ENCODE measurements at regions not wholly inside any gene's neighbourhood (a gene's known extent, or its start where the extent isn't known, plus 50 kb on each side); places are given as distances from the start of the nearest gene placed in this dataset.

GRCh38 chr14:96945721-96946120 is 148.5 kb downstream of the VRK1 start:
- no peaks in the 10 kb centered on the region for H3K36me3 Mint-ChIP-seq (ENCODE audit: low read depth)
- H3K27me3 Mint-ChIP-seq (ENCODE audit: insufficient read depth), result no peaks in the 10 kb centered on the region
- peaks cover 37% of the 10 kb centered on the region for H3K9me3 Mint-ChIP-seq
- H3K27ac Mint-ChIP-seq, result no peak overlapping the region
- no peak for TF ChIP-seq CTCF (IDR thresholded peaks at IDR 0.05)
- no peak overlapping the region for H3K4me3 Mint-ChIP-seq
- DNase-seq, result no peak
- no peaks in the 10 kb centered on the region for H3K4me1 Mint-ChIP-seq (ENCODE audit: low read depth)

- TF ChIP-seq CTCF (IDR thresholded peaks at IDR 0.05), result no peak
- Mint-ChIP-seq H3K4me1 (ENCODE audit: low read depth) (no peaks in the 10 kb centered on the region), H3K9me3 (peaks cover 27% of the 10 kb centered on the region), H3K27ac (no peak overlapping the region), H3K36me3 (ENCODE audit: low read depth) (peaks cover 5% of the 10 kb centered on the region), H3K4me3 (no peak overlapping the region), H3K27me3 (ENCODE audit: insufficient read depth) (peaks cover 6% of the 10 kb centered on the region)
- DNase-seq, result no peak
Measured at GRCh38 chr14:96949594-96949993, 152.4 kb downstream of the VRK1 start.

GRCh38 chr14:96951511-96951910 is 154.3 kb downstream of the VRK1 start:
- DNase-seq, result no peak
- Mint-ChIP-seq H3K27me3 (ENCODE audit: insufficient read depth) (peaks cover 6% of the 10 kb centered on the region), H3K4me3 (no peak overlapping the region), H3K4me1 (ENCODE audit: low read depth) (no peaks in the 10 kb centered on the region), H3K27ac (no peak overlapping the region), H3K9me3 (peaks cover 15% of the 10 kb centered on the region), H3K36me3 (ENCODE audit: low read depth) (peaks cover 5% of the 10 kb centered on the region)
- no peak for TF ChIP-seq CTCF (IDR thresholded peaks at IDR 0.05)

- no peak for DNase-seq
- H3K4me3 Mint-ChIP-seq, result no peak overlapping the region
- H3K27me3 Mint-ChIP-seq (ENCODE audit: insufficient read depth), result peaks cover 8% of the 10 kb centered on the region
- TF ChIP-seq CTCF (IDR thresholded peaks at IDR 0.05), result no peak
- no peaks in the 10 kb centered on the region for H3K4me1 Mint-ChIP-seq (ENCODE audit: low read depth)
- no peak overlapping the region for H3K27ac Mint-ChIP-seq
- peaks cover 5% of the 10 kb centered on the region for H3K36me3 Mint-ChIP-seq (ENCODE audit: low read depth)
- H3K9me3 Mint-ChIP-seq, result peaks cover 19% of the 10 kb centered on the region
Measured at GRCh38 chr14:96953087-96953874, 156.1 kb downstream of the VRK1 start.

- Mint-ChIP-seq H3K27me3 (ENCODE audit: insufficient read depth) (peaks cover 8% of the 10 kb centered on the region), H3K27ac (no peak overlapping the region), H3K9me3 (peaks cover 16% of the 10 kb centered on the region), H3K4me3 (no peak overlapping the region), H3K36me3 (ENCODE audit: low read depth) (peaks cover 5% of the 10 kb centered on the region), H3K4me1 (ENCODE audit: low read depth) (no peaks in the 10 kb centered on the region)
- no peak for TF ChIP-seq CTCF (IDR thresholded peaks at IDR 0.05)
- DNase-seq, result no peak
Measured at GRCh38 chr14:96953875-96954185, 156.6 kb downstream of the VRK1 start.
